ENCODE measurements at regions not wholly inside any gene's neighbourhood (a gene's known extent, or its start where the extent isn't known, plus 50 kb on each side); places are given as distances from the start of the nearest gene placed in this dataset.

- TF ChIP-seq, protein P1, sequence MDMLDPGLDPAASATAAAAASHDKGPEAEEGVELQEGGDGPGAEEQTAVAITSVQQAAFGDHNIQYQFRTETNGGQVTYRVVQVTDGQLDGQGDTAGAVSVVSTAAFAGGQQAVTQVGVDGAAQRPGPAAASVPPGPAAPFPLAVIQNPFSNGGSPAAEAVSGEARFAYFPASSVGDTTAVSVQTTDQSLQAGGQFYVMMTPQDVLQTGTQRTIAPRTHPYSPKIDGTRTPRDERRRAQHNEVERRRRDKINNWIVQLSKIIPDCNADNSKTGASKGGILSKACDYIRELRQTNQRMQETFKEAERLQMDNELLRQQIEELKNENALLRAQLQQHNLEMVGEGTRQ (CRISPR knock-in tag; IDR thresholded peaks at IDR 0.05) = no peak
- TF ChIP-seq ZNF219 (CRISPR knock-in tag; IDR thresholded peaks at IDR 0.05; ENCODE audit: borderline replicate concordance) (no peak), ZSCAN18 (CRISPR knock-in tag; IDR thresholded peaks at IDR 0.05) (no peak), ZNF671 (CRISPR knock-in tag; IDR thresholded peaks at IDR 0.05) (no peak), ZNF423 (CRISPR knock-in tag; IDR thresholded peaks at IDR 0.05) (no peak), NFYB (CRISPR knock-in tag; conservative IDR thresholded peaks at IDR 0.05; ENCODE audit: low read depth) (no peak)
- TF ChIP-seq, protein P2, sequence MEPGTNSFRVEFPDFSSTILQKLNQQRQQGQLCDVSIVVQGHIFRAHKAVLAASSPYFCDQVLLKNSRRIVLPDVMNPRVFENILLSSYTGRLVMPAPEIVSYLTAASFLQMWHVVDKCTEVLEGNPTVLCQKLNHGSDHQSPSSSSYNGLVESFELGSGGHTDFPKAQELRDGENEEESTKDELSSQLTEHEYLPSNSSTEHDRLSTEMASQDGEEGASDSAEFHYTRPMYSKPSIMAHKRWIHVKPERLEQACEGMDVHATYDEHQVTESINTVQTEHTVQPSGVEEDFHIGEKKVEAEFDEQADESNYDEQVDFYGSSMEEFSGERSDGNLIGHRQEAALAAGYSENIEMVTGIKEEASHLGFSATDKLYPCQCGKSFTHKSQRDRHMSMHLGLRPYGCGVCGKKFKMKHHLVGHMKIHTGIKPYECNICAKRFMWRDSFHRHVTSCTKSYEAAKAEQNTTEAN (CRISPR knock-in tag; IDR thresholded peaks at IDR 0.05) = no peak
- TF ChIP-seq, protein P3, sequence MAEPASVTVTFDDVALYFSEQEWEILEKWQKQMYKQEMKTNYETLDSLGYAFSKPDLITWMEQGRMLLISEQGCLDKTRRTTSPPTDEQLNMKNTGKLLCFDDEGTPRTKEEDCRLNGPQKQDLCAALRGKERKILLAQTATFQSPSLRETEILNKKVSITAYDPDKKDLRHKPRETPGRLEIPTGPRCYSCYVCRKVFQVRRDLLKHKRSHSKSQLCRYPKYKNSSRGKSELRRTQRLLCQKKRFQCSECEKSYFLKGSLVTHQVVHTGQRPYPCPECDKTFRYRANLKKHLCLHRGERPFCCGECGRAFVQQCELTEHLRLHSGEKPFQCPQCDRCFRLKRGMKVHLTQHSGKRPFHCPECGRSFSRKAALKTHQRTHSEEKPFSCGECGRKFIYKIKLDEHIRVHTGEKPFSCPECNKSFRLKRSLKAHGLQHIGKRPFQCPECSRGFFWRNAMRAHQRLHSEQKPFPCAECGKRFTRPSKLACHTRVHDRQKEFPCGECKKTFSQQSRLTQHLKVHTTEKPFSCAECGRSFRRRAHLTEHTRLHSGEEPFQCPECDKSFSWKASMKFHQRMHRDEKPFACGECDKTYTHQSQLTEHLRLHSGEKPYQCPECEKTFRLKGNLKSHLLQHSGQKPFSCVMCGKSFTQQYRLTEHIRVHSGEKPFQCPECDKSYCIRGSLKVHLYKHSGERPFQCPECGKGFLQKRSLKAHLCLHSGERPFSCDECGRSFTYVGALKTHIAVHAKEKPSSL (CRISPR knock-in tag; conservative IDR thresholded peaks at IDR 0.05) = no peak
Measured at GRCh38 chrX:94633237-94633636, 959.2 kb downstream of the FAM133A start (continued).

DNA sequence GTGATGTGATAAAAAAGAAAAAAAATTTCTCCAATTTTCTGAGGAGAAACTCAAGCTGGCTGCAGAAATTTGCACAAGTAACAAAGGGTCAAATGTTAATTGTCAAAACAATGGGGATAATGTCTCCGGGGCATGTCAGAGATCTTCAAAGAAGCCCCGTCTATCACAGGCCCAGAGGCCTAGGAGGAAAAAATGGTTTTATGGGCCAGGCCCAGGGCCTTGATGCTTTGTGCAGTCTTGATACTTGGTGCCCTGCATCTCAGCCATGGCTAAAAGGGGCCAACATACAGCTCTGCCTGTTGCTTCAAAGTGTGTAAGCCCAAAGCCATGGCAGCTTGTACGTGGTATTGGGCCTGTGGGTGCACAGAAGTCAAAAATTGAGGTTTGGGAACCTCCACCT is 961.0 kb downstream of the FAM133A start:
- ChIA-PET CTCF (no interaction called here), POLR2A (no interaction called here)
- Mint-ChIP-seq H3K9me3 (peaks cover 51% of the 10 kb centered on the region), H3K27ac (no peak overlapping the region), H3K27me3 (ENCODE audit: low read depth) (no peaks in the 10 kb centered on the region; the same call in 1 of the 2 replicates), H3K36me3 (peaks cover 60% of the 10 kb centered on the region), H3K4me1 (peaks cover 22% of the 10 kb centered on the region), H3K4me3 (no peak overlapping the region)
- DNase-seq (ENCODE audit: low spot score) = no peak
- TF ChIP-seq NFYB (CRISPR knock-in tag; conservative IDR thresholded peaks at IDR 0.05; ENCODE audit: low read depth) (no peak), ETV6 (CRISPR knock-in tag; IDR thresholded peaks at IDR 0.05) (no peak), TP53 (CRISPR knock-in tag; IDR thresholded peaks at IDR 0.05) (no peak), FOXJ3 (CRISPR knock-in tag; IDR thresholded peaks at IDR 0.05; ENCODE audit: borderline replicate concordance) (no peak), MAX (CRISPR knock-in tag; IDR thresholded peaks at IDR 0.05) (no peak), ZNF416 (CRISPR knock-in tag; IDR thresholded peaks at IDR 0.05) (no peak), OVOL2 (CRISPR knock-in tag; IDR thresholded peaks at IDR 0.05; ENCODE audit: borderline replicate concordance) (no peak)
- TF ChIP-seq, protein P4, sequence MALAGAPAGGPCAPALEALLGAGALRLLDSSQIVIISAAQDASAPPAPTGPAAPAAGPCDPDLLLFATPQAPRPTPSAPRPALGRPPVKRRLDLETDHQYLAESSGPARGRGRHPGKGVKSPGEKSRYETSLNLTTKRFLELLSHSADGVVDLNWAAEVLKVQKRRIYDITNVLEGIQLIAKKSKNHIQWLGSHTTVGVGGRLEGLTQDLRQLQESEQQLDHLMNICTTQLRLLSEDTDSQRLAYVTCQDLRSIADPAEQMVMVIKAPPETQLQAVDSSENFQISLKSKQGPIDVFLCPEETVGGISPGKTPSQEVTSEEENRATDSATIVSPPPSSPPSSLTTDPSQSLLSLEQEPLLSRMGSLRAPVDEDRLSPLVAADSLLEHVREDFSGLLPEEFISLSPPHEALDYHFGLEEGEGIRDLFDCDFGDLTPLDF (CRISPR knock-in tag; IDR thresholded peaks at IDR 0.05) = no peak
- ATAC-seq = no peak

DNA sequence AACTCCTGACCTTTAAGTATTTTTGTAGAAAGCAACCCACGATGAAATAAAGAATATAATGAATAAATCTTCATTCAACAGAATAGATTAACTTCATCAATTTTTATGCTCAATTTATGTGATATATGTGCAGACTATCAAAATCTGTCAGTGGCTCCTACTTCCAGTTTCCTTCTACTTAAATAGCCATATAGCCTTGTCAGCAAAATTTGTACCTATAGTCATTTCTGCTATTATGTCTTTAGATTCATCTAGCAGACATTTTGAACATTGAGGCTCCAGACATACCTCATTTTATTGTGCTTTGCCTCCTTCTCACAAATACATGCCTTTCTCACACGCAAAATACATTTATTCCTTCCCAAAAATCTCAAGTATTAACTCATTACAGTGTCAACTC is 971.7 kb downstream of the FAM133A start:
- H3K9me3 Mint-ChIP-seq = 0 out of 2 replicates have a peak, but pooled peaks cover 4% of the 10 kb centered on the region
- CTCF ChIA-PET = no interaction called here
- peaks cover 15% of the 10 kb centered on the region for H3K36me3 Mint-ChIP-seq
- POLR2A ChIA-PET = no interaction called here
- no peaks in the 10 kb centered on the region for H3K27me3 Mint-ChIP-seq (ENCODE audit: low read depth)
- ATAC-seq = no peak
- no peak overlapping the region for H3K4me3 Mint-ChIP-seq
- peaks cover 12% of the 10 kb centered on the region for H3K4me1 Mint-ChIP-seq
- H3K27ac Mint-ChIP-seq = no peak overlapping the region
- DNase-seq (ENCODE audit: low spot score) = no peak
- TF ChIP-seq TEAD1 (CRISPR knock-in tag; IDR thresholded peaks at IDR 0.05) (no peak), FOXP4 (CRISPR knock-in tag; IDR thresholded peaks at IDR 0.05) (no peak)
- TF ChIP-seq, protein P5, sequence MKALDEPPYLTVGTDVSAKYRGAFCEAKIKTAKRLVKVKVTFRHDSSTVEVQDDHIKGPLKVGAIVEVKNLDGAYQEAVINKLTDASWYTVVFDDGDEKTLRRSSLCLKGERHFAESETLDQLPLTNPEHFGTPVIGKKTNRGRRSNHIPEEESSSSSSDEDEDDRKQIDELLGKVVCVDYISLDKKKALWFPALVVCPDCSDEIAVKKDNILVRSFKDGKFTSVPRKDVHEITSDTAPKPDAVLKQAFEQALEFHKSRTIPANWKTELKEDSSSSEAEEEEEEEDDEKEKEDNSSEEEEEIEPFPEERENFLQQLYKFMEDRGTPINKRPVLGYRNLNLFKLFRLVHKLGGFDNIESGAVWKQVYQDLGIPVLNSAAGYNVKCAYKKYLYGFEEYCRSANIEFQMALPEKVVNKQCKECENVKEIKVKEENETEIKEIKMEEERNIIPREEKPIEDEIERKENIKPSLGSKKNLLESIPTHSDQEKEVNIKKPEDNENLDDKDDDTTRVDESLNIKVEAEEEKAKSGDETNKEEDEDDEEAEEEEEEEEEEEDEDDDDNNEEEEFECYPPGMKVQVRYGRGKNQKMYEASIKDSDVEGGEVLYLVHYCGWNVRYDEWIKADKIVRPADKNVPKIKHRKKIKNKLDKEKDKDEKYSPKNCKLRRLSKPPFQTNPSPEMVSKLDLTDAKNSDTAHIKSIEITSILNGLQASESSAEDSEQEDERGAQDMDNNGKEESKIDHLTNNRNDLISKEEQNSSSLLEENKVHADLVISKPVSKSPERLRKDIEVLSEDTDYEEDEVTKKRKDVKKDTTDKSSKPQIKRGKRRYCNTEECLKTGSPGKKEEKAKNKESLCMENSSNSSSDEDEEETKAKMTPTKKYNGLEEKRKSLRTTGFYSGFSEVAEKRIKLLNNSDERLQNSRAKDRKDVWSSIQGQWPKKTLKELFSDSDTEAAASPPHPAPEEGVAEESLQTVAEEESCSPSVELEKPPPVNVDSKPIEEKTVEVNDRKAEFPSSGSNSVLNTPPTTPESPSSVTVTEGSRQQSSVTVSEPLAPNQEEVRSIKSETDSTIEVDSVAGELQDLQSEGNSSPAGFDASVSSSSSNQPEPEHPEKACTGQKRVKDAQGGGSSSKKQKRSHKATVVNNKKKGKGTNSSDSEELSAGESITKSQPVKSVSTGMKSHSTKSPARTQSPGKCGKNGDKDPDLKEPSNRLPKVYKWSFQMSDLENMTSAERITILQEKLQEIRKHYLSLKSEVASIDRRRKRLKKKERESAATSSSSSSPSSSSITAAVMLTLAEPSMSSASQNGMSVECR (CRISPR knock-in tag; IDR thresholded peaks at IDR 0.05; ENCODE audit: borderline replicate concordance) = no peak

Measured in WTC11 (cell line).